AG04450 (cell line): ENCODE measurements at regions not wholly inside any gene's neighbourhood (a gene's known extent, or its start where the extent isn't known, plus 50 kb on each side); places are given as distances from the start of the nearest gene placed in this dataset.

Source experiments
- CTCF ChIA-PET: fragments of 300-600, 350-600 bp; formaldehyde crosslinking; extraction: SDS; loops from one replicate; lab custom pipeline; 2022; ENCODE audit warnings: antibody characterized with exemption, inconsistent platforms; lab: Charles Lee
- POLR2A ChIA-PET: fragments of 350-600 bp; formaldehyde crosslinking; extraction: SDS; loops from one replicate; lab custom pipeline; 2021; ENCODE audit warnings: antibody characterized with exemption, inconsistent platforms; lab: Yijun Ruan, JAX
- DNase-seq: peaks from one replicate; pipeline ENCODE4 v3.0.0-alpha.2; 2011; ENCODE audit warnings: low read depth, low spot score
- H3K27ac ChIP-seq: one replicate; pipeline ENCODE4 v1.5.1; 2012; ENCODE audit warnings: low read depth, low read length, control low read depth
- H3K27me3 ChIP-seq: one replicate; pipeline ENCODE4 v1.6.0; 2012; ENCODE audit warnings: low read length; ENCODE audit not compliant: control insufficient read depth, insufficient read depth
- H3K4me3 ChIP-seq: 2 replicates; pipeline ENCODE4 v1.5.1; 2011; ENCODE audit warnings: mild to moderate bottlenecking, low read depth, low read length, control low read depth
- H3K9me3 ChIP-seq: 2 replicates; pipeline ENCODE4 v1.5.1; 2012; ENCODE audit warnings: low read length; ENCODE audit not compliant: control insufficient read depth, insufficient read depth
- CTCF ChIP-seq: IDR thresholded peaks from 2 replicates; pipeline ENCODE4 v1.5.1; 2011; ENCODE audit warnings: low read depth, low read length, control low read depth, inconsistent platforms

- no peak overlapping the region for H3K4me3 ChIP-seq
- no peak overlapping the region for H3K27ac ChIP-seq
- ChIA-PET CTCF (no interaction called here), POLR2A (no interaction called here)
- no peaks in the 10 kb centered on the region for H3K27me3 ChIP-seq
- TF ChIP-seq CTCF: no peak
- no peak for DNase-seq
- H3K9me3 ChIP-seq: no peaks in the 10 kb centered on the region
Observed at GRCh38 chrX:7204619-7205018, 56.7 kb upstream of the PUDP start.

- ChIA-PET CTCF (no interaction called here), POLR2A (no interaction called here)
- no peak for DNase-seq
- Histone ChIP-seq H3K4me3 (no peak overlapping the region), H3K27me3 (no peaks in the 10 kb centered on the region), H3K9me3 (no peaks in the 10 kb centered on the region), H3K27ac (no peak overlapping the region)
- no peak for TF ChIP-seq CTCF
Observed at GRCh38 chrX:7202206-7202605, 54.3 kb upstream of the PUDP start.

- Histone ChIP-seq H3K27ac (no peak overlapping the region), H3K9me3 (no peaks in the 10 kb centered on the region), H3K4me3 (no peak overlapping the region), H3K27me3 (no peaks in the 10 kb centered on the region)
- CTCF ChIA-PET: no interaction called here
- POLR2A ChIA-PET: no interaction called here
- TF ChIP-seq CTCF: no peak
- DNase-seq: no peak
Observed at GRCh38 chrX:7201496-7201895, 53.5 kb upstream of the PUDP start.

- CTCF ChIA-PET: no interaction called here
- POLR2A ChIA-PET: no interaction called here
- Histone ChIP-seq H3K9me3 (no peaks in the 10 kb centered on the region), H3K4me3 (no peak overlapping the region), H3K27me3 (no peaks in the 10 kb centered on the region), H3K27ac (no peak overlapping the region)
- DNase-seq: no peak
- TF ChIP-seq CTCF: no peak
Observed at GRCh38 chrX:7198499-7198898, 50.5 kb upstream of the PUDP start.
